ENCODE measurements at regions not wholly inside any gene's neighbourhood (a gene's known extent, or its start where the extent isn't known, plus 50 kb on each side); places are given as distances from the start of the nearest gene placed in this dataset.

DNA sequence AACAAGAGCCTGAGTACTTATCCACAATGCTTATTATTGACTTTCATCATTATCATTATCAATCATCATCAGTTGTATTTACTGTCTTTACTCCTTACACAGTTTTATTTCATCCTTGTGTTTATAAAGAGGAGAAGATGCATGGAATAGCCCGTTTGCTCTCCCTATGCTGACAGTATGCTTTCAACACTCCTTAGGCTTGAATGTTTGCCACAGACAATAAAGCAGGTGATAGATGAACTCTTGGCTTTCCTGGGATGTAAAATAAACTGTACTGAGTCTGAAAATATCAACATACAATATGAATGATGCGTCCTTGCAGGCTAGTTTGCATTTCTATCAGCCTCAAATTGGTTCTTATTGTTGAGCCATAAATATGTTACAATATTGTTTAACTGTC lies 891.8 kb upstream of the NCAM2 start:
- Histone ChIP-seq H3K14ac (ENCODE audit: low read length) (no peak overlapping the region), H3K4ac (ENCODE audit: low read length) (no peak overlapping the region), H3K27ac (replicated peaks; ENCODE audit: low read length) (no peak overlapping the region), H3K4me3 (ENCODE audit: low read length in 2 of 2) (no peak overlapping the region), H3K9ac (ENCODE audit: low read depth, low read length, poor library complexity) (no peak overlapping the region), H3K18ac (ENCODE audit: low read length) (no peak overlapping the region), H2AK5ac (ENCODE audit: low read depth, low read length) (no peak overlapping the region), H2BK5ac (ENCODE audit: low read length) (no peak overlapping the region), H4K91ac (ENCODE audit: low read depth, low read length, poor library complexity) (no peak overlapping the region), H3K27me3 (ENCODE audit: control insufficient read depth in 3 of 3, insufficient read depth in 3 of 3, low read depth in 1 of 3, low read length in 3 of 3) (no peaks in the 10 kb centered on the region), H3K9me3 (replicated peaks in 1 of 2; ENCODE audit: control insufficient read depth in 2 of 2, insufficient read depth in 1 of 2, low read depth in 1 of 2, low read length in 2 of 2) (no peaks in the 10 kb centered on the region), H2BK15ac (ENCODE audit: low read length) (no peak overlapping the region), H2BK120ac (ENCODE audit: low read depth, low read length) (no peak overlapping the region), H3K79me1 (ENCODE audit: low read depth, low read length) (no peaks in the 10 kb centered on the region), H3K36me3 (replicated peaks in 1 of 2; ENCODE audit: control insufficient read depth in 2 of 2, insufficient read depth in 2 of 2, low read length in 2 of 2) (no peaks in the 10 kb centered on the region), H2AFZ (ENCODE audit: low read length) (no peak overlapping the region), H3K4me2 (ENCODE audit: insufficient read depth, low read length, poor library complexity, severe bottlenecking) (no peak overlapping the region), H3K23ac (ENCODE audit: low read depth, low read length, poor library complexity) (no peak overlapping the region), H3K4me1 (ENCODE audit: control insufficient read depth in 2 of 2, insufficient read depth in 1 of 2, low read depth in 1 of 2, low read length in 2 of 2) (peaks cover 0 to 3% of the 10 kb centered on the region in 2 donors), H4K8ac (ENCODE audit: low read depth, low read length) (no peak overlapping the region), H2BK12ac (ENCODE audit: low read length) (no peak overlapping the region)
- WGBS, 2 donors (ENCODE audit: extremely low coverage in 2 of 2, insufficient read length in 2 of 2, insufficient replicate concordance in 1 of 2) = no CpG with 5 or more reads among the region's 2 CpGs
- no peak for DNase-seq (ENCODE audit: low spot score)

DNA sequence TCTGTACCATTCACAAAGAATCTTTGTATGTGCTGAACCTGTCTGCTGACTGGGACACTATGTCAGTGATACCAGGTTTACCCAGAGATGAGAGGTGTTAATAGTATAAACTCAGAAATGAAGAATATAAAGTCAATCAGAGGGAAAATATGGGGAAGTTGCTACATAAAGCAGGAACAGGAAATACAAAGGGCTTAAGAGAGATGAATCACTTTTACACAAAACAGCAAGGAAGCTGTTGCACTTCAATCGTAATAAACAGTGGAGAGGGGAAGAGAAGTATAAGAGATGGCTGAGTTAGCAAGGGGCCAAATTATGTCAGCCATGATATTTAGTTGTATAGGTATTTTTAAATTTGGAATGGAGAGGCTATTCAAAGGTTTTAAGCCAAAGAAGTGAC lies 890.2 kb upstream of the NCAM2 start:
- H3K27me3 ChIP-seq (ENCODE audit: control insufficient read depth in 3 of 3, insufficient read depth in 3 of 3, low read depth in 1 of 3, low read length in 3 of 3) = no peaks in the 10 kb centered on the region
- H2AFZ ChIP-seq (ENCODE audit: low read length) = no peak overlapping the region
- WGBS, 2 donors (ENCODE audit: extremely low coverage in 2 of 2, insufficient read length in 2 of 2, insufficient replicate concordance in 1 of 2) = no CpG with 5 or more reads among the region's 1 CpG
- no peak overlapping the region for H3K18ac ChIP-seq (ENCODE audit: low read length)
- H3K4me2 ChIP-seq (ENCODE audit: insufficient read depth, low read length, poor library complexity, severe bottlenecking) = no peak overlapping the region
- no peak overlapping the region for H4K8ac ChIP-seq (ENCODE audit: low read depth, low read length)
- H3K14ac ChIP-seq (ENCODE audit: low read length) = no peak overlapping the region
- no peak overlapping the region for H2BK5ac ChIP-seq (ENCODE audit: low read length)
- no peak for DNase-seq (ENCODE audit: low spot score)
- no peak overlapping the region for H2BK120ac ChIP-seq (ENCODE audit: low read depth, low read length)
- no peak overlapping the region for H2BK15ac ChIP-seq (ENCODE audit: low read length)
- no peak overlapping the region for H3K4ac ChIP-seq (ENCODE audit: low read length)
- H3K9me3 ChIP-seq (replicated peaks in 1 of 2; ENCODE audit: control insufficient read depth in 2 of 2, insufficient read depth in 1 of 2, low read depth in 1 of 2, low read length in 2 of 2) = no peaks in the 10 kb centered on the region
- no peak overlapping the region for H3K9ac ChIP-seq (ENCODE audit: low read depth, low read length, poor library complexity)
- H3K4me1 ChIP-seq (ENCODE audit: control insufficient read depth in 2 of 2, insufficient read depth in 1 of 2, low read depth in 1 of 2, low read length in 2 of 2) = peaks cover 0 to 3% of the 10 kb centered on the region in 2 donors
- H4K91ac ChIP-seq (ENCODE audit: low read depth, low read length, poor library complexity) = no peak overlapping the region
- H3K23ac ChIP-seq (ENCODE audit: low read depth, low read length, poor library complexity) = no peak overlapping the region
- H3K79me1 ChIP-seq (ENCODE audit: low read depth, low read length) = no peaks in the 10 kb centered on the region
- H2AK5ac ChIP-seq (ENCODE audit: low read depth, low read length) = no peak overlapping the region
- no peak overlapping the region for H3K4me3 ChIP-seq (ENCODE audit: low read length in 2 of 2)
- H3K27ac ChIP-seq (replicated peaks; ENCODE audit: low read length) = no peak overlapping the region
- no peaks in the 10 kb centered on the region for H3K36me3 ChIP-seq (replicated peaks in 1 of 2; ENCODE audit: control insufficient read depth in 2 of 2, insufficient read depth in 2 of 2, low read length in 2 of 2)
- no peak overlapping the region for H2BK12ac ChIP-seq (ENCODE audit: low read length)

DNA sequence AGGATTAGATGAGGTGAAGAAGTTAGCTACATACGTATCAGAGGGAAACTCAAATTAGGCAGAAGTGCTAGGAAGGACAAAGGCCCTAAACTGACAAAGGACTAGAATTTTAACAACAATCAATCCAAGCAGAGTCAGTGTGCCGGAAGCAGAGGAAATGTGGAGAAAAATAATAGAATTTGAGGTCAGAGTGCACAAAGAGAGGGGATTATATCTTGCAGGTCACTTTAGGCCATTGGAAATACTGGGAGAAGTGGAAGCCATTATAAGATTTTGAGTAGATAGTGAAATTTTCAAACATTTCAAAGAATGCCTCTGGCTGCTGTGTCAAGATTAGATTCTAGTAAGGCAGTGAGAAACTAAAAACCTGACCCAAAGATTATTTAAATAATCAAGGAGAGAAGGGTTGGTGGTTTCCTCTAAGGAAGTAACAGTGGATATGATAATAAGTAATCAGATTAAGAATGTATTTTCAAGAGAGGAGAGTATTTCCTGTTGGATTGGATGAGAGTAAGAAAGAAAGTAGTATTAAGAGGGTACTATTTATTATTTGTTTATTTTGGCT lies 889.2 kb upstream of the NCAM2 start:
- WGBS, 2 donors (ENCODE audit: extremely low coverage in 2 of 2, insufficient read length in 2 of 2, insufficient replicate concordance in 1 of 2) = no CpG with 5 or more reads among the region's 2 CpGs
- Histone ChIP-seq H3K36me3 (replicated peaks in 1 of 2; ENCODE audit: control insufficient read depth in 2 of 2, insufficient read depth in 2 of 2, low read length in 2 of 2) (no peaks in the 10 kb centered on the region), H3K4me2 (ENCODE audit: insufficient read depth, low read length, poor library complexity, severe bottlenecking) (no peak overlapping the region), H3K27me3 (ENCODE audit: control insufficient read depth in 3 of 3, insufficient read depth in 3 of 3, low read depth in 1 of 3, low read length in 3 of 3) (no peaks in the 10 kb centered on the region), H3K4ac (ENCODE audit: low read length) (no peak overlapping the region), H2BK15ac (ENCODE audit: low read length) (no peak overlapping the region), H3K4me1 (ENCODE audit: control insufficient read depth in 2 of 2, insufficient read depth in 1 of 2, low read depth in 1 of 2, low read length in 2 of 2) (peaks cover 0 to 3% of the 10 kb centered on the region in 2 donors), H4K91ac (ENCODE audit: low read depth, low read length, poor library complexity) (no peak overlapping the region), H4K8ac (ENCODE audit: low read depth, low read length) (no peak overlapping the region), H3K18ac (ENCODE audit: low read length) (no peak overlapping the region), H3K9me3 (replicated peaks in 1 of 2; ENCODE audit: control insufficient read depth in 2 of 2, insufficient read depth in 1 of 2, low read depth in 1 of 2, low read length in 2 of 2) (no peaks in the 10 kb centered on the region), H2BK12ac (ENCODE audit: low read length) (no peak overlapping the region), H3K79me1 (ENCODE audit: low read depth, low read length) (no peaks in the 10 kb centered on the region), H3K27ac (replicated peaks; ENCODE audit: low read length) (no peak overlapping the region), H2BK5ac (ENCODE audit: low read length) (no peak overlapping the region), H2AK5ac (ENCODE audit: low read depth, low read length) (no peak overlapping the region), H3K23ac (ENCODE audit: low read depth, low read length, poor library complexity) (no peak overlapping the region), H2BK120ac (ENCODE audit: low read depth, low read length) (no peak overlapping the region), H2AFZ (ENCODE audit: low read length) (peak overlapping the region; percentile 59), H3K4me3 (ENCODE audit: low read length in 2 of 2) (no peak overlapping the region), H3K9ac (ENCODE audit: low read depth, low read length, poor library complexity) (no peak overlapping the region), H3K14ac (ENCODE audit: low read length) (no peak overlapping the region)
- DNase-seq (ENCODE audit: low spot score) = no peak

DNA sequence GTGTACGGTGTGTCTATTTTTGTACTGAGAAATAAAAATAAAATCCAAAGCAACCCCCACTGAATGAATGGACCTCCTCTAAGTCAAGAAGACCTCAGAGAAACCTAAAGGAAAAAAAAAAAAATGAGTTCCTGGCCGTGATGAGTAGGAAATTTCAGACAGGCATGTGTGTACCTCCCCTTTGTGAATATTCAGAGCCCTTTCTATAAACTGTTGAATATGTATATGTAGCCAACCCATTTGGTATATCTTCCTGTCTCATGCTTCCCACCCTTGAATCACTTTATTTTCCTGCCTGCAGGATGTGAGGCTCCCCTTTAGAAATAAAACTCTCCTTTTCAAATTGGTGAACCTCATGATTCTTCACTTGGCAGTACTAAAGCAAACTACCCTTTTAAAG lies 887.8 kb upstream of the NCAM2 start:
- Histone ChIP-seq H3K27me3 (ENCODE audit: control insufficient read depth in 3 of 3, insufficient read depth in 3 of 3, low read depth in 1 of 3, low read length in 3 of 3) (no peaks in the 10 kb centered on the region), H2AFZ (ENCODE audit: low read length) (no peak overlapping the region), H3K9ac (ENCODE audit: low read depth, low read length, poor library complexity) (no peak overlapping the region), H3K79me1 (ENCODE audit: low read depth, low read length) (no peaks in the 10 kb centered on the region), H3K36me3 (replicated peaks in 1 of 2; ENCODE audit: control insufficient read depth in 2 of 2, insufficient read depth in 2 of 2, low read length in 2 of 2) (no peaks in the 10 kb centered on the region), H3K4me3 (ENCODE audit: low read length in 2 of 2) (no peak overlapping the region), H3K9me3 (replicated peaks in 1 of 2; ENCODE audit: control insufficient read depth in 2 of 2, insufficient read depth in 1 of 2, low read depth in 1 of 2, low read length in 2 of 2) (no peaks in the 10 kb centered on the region), H2BK12ac (ENCODE audit: low read length) (no peak overlapping the region), H4K8ac (ENCODE audit: low read depth, low read length) (no peak overlapping the region), H3K14ac (ENCODE audit: low read length) (no peak overlapping the region), H4K91ac (ENCODE audit: low read depth, low read length, poor library complexity) (no peak overlapping the region), H2BK120ac (ENCODE audit: low read depth, low read length) (no peak overlapping the region), H3K18ac (ENCODE audit: low read length) (no peak overlapping the region), H2AK5ac (ENCODE audit: low read depth, low read length) (no peak overlapping the region), H3K27ac (replicated peaks; ENCODE audit: low read length) (no peak overlapping the region), H2BK5ac (ENCODE audit: low read length) (no peak overlapping the region), H3K4me2 (ENCODE audit: insufficient read depth, low read length, poor library complexity, severe bottlenecking) (no peak overlapping the region), H3K23ac (ENCODE audit: low read depth, low read length, poor library complexity) (no peak overlapping the region), H2BK15ac (ENCODE audit: low read length) (no peak overlapping the region), H3K4me1 (ENCODE audit: control insufficient read depth in 2 of 2, insufficient read depth in 1 of 2, low read depth in 1 of 2, low read length in 2 of 2) (peaks cover 0 to 3% of the 10 kb centered on the region in 2 donors), H3K4ac (ENCODE audit: low read length) (no peak overlapping the region)
- DNase-seq (ENCODE audit: low spot score) = no peak
- no CpG with 5 or more reads among the region's 2 CpGs for WGBS, 2 donors (ENCODE audit: extremely low coverage in 2 of 2, insufficient read length in 2 of 2, insufficient replicate concordance in 1 of 2)

All from neuronal stem cell (in vitro differentiated cells).